NT2/D1 (cell line): ENCODE measurements at regions not wholly inside any gene's neighbourhood (a gene's known extent, or its start where the extent isn't known, plus 50 kb on each side); places are given as distances from the start of the nearest gene placed in this dataset.

Source experiments
- SUZ12 ChIP-seq: IDR thresholded peaks from 2 replicates; pipeline ENCODE4 v1.6.1; 2011; ENCODE audit not compliant: insufficient read length, insufficient read depth; ENCODE audit errors: extremely low read depth
- YY1 ChIP-seq: IDR thresholded peaks from 2 replicates; pipeline ENCODE4 v1.6.1; 2011; ENCODE audit not compliant: insufficient read length, insufficient read depth
- ZNF274 ChIP-seq: IDR thresholded peaks from 2 replicates; pipeline ENCODE4 v1.6.1; 2011; ENCODE audit warnings: mild to moderate bottlenecking, low read depth, low read length

GRCh38 chr1:166305371-166305770 is 138.6 kb upstream of the FAM78B start:
- TF ChIP-seq YY1 (no peak), ZNF274 (no peak), SUZ12 (no peak)
